ENCODE measurements at regions not wholly inside any gene's neighbourhood (a gene's known extent, or its start where the extent isn't known, plus 50 kb on each side); places are given as distances from the start of the nearest gene placed in this dataset.
A peak's percentile ranks its signal among the peaks of the same experiment; 100 is the strongest.
"Not testable (repeated sequence)": the region's sequence is repeated elsewhere in the genome, so short reads cannot be mapped to it uniquely, and the experiment has no call there.

DNA sequence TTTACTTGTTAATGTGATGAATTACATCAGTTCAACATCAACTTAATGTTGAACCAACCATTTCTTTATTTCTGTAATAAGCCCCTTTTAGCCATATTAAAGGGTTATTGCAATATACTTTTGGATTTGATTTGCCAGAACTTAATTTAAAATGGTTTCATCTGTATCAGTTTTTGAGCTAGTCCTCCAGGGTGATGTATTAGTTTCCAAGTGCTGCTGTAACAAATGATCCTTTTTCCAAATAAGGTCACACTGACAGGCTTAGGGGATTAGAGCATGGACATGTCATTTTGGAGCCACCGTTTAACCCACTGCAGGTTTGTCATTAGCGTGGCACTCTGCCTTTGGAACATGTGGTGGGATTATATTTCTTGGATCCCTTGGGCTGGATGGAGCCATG is 244.8 kb upstream of the PLPP4 start:
- Mint-ChIP-seq H3K27me3 (ENCODE audit: low read depth) (no peaks in the 10 kb centered on the region), H3K9me3 (peaks cover 4% of the 10 kb centered on the region), H3K27ac (ENCODE audit: unreplicated experiment) (no peak overlapping the region), H3K4me1 (no peaks in the 10 kb centered on the region), H3K4me3 (no peak overlapping the region), H3K36me3 (ENCODE audit: low read depth) (peaks cover 4% of the 10 kb centered on the region)
- TF ChIP-seq, protein P1, sequence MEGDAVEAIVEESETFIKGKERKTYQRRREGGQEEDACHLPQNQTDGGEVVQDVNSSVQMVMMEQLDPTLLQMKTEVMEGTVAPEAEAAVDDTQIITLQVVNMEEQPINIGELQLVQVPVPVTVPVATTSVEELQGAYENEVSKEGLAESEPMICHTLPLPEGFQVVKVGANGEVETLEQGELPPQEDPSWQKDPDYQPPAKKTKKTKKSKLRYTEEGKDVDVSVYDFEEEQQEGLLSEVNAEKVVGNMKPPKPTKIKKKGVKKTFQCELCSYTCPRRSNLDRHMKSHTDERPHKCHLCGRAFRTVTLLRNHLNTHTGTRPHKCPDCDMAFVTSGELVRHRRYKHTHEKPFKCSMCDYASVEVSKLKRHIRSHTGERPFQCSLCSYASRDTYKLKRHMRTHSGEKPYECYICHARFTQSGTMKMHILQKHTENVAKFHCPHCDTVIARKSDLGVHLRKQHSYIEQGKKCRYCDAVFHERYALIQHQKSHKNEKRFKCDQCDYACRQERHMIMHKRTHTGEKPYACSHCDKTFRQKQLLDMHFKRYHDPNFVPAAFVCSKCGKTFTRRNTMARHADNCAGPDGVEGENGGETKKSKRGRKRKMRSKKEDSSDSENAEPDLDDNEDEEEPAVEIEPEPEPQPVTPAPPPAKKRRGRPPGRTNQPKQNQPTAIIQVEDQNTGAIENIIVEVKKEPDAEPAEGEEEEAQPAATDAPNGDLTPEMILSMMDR (conservative IDR thresholded peaks at IDR 0.05): no peak
- no peak for DNase-seq (ENCODE audit: low read depth, low spot score)

DNA sequence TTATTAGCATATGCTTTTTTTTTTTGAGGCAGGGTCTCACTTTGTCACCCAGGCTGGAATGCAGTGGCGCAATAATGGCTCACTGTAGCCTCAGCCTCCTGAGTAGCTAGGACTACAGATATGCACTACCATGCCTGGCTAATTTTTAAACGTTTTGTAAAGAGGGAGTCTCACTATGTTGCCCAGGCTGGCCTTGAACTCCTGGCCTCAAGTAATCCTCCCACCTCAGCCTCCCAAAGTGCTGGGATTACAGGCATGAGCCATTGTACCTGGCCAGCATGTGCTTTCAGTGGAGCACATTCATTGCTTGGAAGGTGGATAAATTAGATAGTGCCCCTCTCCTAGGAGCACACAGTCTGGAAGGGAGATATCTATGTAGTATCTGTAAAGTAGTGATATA is 243.7 kb upstream of the PLPP4 start:
- H3K36me3 Mint-ChIP-seq (ENCODE audit: low read depth); H3K4me1 Mint-ChIP-seq; H3K9me3 Mint-ChIP-seq; H3K27ac Mint-ChIP-seq (ENCODE audit: unreplicated experiment); H3K4me3 Mint-ChIP-seq; H3K27me3 Mint-ChIP-seq (ENCODE audit: low read depth); DNase-seq (ENCODE audit: low read depth, low spot score): not testable (repeated sequence)

DNA sequence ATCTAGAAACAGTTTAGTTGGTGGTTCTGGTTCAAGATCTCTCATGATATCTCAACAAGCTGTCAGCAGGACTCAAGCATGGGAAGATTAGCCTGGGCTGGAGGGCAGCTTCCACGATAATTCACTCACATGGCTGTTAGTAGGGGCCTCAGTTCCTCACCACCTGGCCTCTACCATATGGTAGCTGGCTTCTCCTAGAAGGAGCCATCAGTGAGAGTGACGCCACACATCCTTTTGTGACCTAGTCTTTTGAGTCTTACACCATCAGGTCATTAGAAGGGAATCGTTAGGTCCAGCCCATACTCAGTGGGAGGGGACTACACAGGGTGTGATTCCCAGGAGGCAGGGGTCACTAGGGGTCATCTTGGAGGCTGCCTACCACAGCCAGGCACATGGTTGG is 239.3 kb upstream of the PLPP4 start:
- DNase-seq (ENCODE audit: low read depth, low spot score): no peak
- H3K27me3 Mint-ChIP-seq (ENCODE audit: low read depth): no peaks in the 10 kb centered on the region
- H3K4me3 Mint-ChIP-seq: no peak overlapping the region
- TF ChIP-seq, protein P1 (conservative IDR thresholded peaks at IDR 0.05): no peak
- H3K9me3 Mint-ChIP-seq: peaks cover 4% of the 10 kb centered on the region
- peaks cover 3% of the 10 kb centered on the region for H3K36me3 Mint-ChIP-seq (ENCODE audit: low read depth)
- H3K4me1 Mint-ChIP-seq: no peaks in the 10 kb centered on the region
- H3K27ac Mint-ChIP-seq (ENCODE audit: unreplicated experiment): no peak overlapping the region

DNA sequence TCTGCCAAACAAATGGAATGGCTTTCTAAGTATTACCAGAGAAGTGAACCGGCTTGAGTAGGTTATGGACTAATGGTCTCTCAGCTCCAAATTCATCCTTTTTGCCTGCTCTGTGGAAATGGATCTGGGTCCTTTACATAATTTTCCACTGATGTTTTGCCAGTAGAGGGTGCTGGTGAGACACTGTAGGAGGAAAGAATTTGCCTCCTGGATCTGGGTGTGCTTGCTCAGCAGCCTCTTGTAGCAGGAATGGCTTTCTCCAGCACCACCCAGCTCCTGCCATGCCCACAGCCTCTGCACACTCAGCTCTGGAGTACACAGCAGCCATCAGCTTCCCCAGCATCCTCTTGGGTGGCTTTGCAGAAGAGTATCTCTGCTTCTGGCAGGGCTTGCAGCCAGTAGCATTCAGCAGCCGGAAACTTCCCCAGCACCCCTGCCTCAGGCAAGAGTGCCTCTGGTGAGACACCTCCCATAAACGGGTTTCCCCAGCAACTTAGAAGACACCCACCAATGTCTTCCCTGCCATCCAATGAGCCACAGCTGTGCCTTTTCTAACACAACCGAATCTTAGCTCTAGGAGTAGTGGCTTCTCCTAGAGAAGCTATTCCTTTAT is 235.0 kb upstream of the PLPP4 start:
- Mint-ChIP-seq H3K27ac (ENCODE audit: unreplicated experiment) (no peak overlapping the region), H3K9me3 (no peaks in the 10 kb centered on the region)

DNA sequence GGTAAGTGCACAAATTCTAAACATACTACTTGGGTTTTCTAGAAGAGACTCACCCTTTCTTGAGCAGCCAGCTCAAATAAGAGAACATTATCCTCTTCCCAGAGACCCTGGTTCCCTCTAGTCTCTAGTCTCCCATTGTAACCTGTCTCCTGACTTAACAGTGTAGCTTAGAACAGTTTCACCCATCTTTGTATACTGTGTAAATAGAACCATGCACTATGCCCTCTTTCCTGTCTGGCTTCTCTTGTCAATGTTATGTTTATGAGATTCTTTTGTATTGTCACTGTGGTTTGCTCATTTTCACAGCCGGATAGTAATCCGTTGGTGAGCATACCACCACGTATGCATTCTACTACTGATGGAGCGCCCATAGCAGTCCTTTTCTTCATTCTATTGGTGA is 227.4 kb upstream of the PLPP4 start:
- H3K4me1 Mint-ChIP-seq: no peaks in the 10 kb centered on the region
- H3K27ac Mint-ChIP-seq (ENCODE audit: unreplicated experiment): no peak overlapping the region
- H3K9me3 Mint-ChIP-seq: peaks cover 11% of the 10 kb centered on the region
- no peak overlapping the region for H3K4me3 Mint-ChIP-seq
- no peak for DNase-seq (ENCODE audit: low read depth, low spot score)
- TF ChIP-seq, protein P1 (conservative IDR thresholded peaks at IDR 0.05): no peak
- H3K36me3 Mint-ChIP-seq (ENCODE audit: low read depth): no peaks in the 10 kb centered on the region
- peaks cover 12% of the 10 kb centered on the region for H3K27me3 Mint-ChIP-seq (ENCODE audit: low read depth)

More for the DNA sequence above, 235.0 kb upstream of the PLPP4 start:
- H3K36me3 Mint-ChIP-seq (ENCODE audit: low read depth): no peaks in the 10 kb centered on the region
- DNase-seq (ENCODE audit: low read depth, low spot score): peak; percentile 30
- TF ChIP-seq, protein P1 (conservative IDR thresholded peaks at IDR 0.05): peak; percentile 74
- no peaks in the 10 kb centered on the region for H3K4me1 Mint-ChIP-seq
- no peak overlapping the region for H3K4me3 Mint-ChIP-seq
- H3K27me3 Mint-ChIP-seq (ENCODE audit: low read depth): no peaks in the 10 kb centered on the region

DNA sequence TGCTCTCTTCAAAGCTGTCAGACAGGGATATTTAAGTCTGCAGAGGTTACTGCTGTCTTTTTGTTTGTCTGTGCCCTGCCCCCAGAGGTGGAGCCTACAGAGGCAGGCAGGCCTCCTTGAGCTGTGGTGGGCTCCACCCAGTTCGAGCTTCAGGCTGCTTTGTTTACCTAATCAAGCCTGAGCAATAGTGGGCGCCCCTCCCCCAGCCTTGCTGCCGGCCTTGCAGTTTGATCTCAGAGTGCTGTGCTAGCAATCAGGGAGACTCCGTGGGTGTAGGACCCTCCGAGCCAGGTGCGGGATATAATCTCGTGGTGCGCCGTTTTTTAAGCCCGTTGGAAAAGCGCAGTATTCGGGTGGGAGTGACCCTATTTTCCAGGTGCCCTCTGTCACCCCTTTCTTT is 217.3 kb upstream of the PLPP4 start:
- not testable (repeated sequence) for H3K4me1 Mint-ChIP-seq; DNase-seq (ENCODE audit: low read depth, low spot score); H3K27me3 Mint-ChIP-seq (ENCODE audit: low read depth); H3K36me3 Mint-ChIP-seq (ENCODE audit: low read depth); H3K27ac Mint-ChIP-seq (ENCODE audit: unreplicated experiment); H3K9me3 Mint-ChIP-seq; H3K4me3 Mint-ChIP-seq
